ENCODE measurements at regions not wholly inside any gene's neighbourhood (a gene's known extent, or its start where the extent isn't known, plus 50 kb on each side); places are given as distances from the start of the nearest gene placed in this dataset.

GRCh38 chr9:73813546-73813945 lies 661.9 kb downstream of the ANXA1 start:
- Histone ChIP-seq H3K79me2 (ENCODE audit: insufficient read depth, low read length) (no peaks in the 10 kb centered on the region), H3K36me3 (ENCODE audit: insufficient read depth, low read length) (no peaks in the 10 kb centered on the region), H4K20me1 (ENCODE audit: insufficient read depth, low read length) (no peaks in the 10 kb centered on the region), H3K9ac (ENCODE audit: low read depth, low read length) (no peak overlapping the region), H2AFZ (ENCODE audit: low read depth, low read length) (no peak overlapping the region), H3K9me3 (ENCODE audit: insufficient read depth, low read length, severe bottlenecking) (no peaks in the 10 kb centered on the region), H3K27ac (ENCODE audit: low read length) (no peak overlapping the region), H3K27me3 (ENCODE audit: insufficient read depth, low read length, poor library complexity) (no peaks in the 10 kb centered on the region), H3K4me2 (ENCODE audit: insufficient read depth, low read length) (no peak overlapping the region), H3K4me3 (ENCODE audit: low read depth in 1 of 2, low read length in 2 of 2) (no peak overlapping the region), H3K4me1 (ENCODE audit: insufficient read depth, low read length) (no peaks in the 10 kb centered on the region)
- DNase-seq: no peak
- no peak for TF ChIP-seq EZH2 (IDR thresholded peaks at IDR 0.05; ENCODE audit: borderline replicate concordance, low read depth, low read length, severe bottlenecking)
- no peak for TF ChIP-seq CTCF (IDR thresholded peaks at IDR 0.05; ENCODE audit: borderline replicate concordance, extremely low read depth, low read length, poor library complexity, severe bottlenecking)
- ATAC-seq (ENCODE audit: insufficient read depth, low read depth): no peak

DNA sequence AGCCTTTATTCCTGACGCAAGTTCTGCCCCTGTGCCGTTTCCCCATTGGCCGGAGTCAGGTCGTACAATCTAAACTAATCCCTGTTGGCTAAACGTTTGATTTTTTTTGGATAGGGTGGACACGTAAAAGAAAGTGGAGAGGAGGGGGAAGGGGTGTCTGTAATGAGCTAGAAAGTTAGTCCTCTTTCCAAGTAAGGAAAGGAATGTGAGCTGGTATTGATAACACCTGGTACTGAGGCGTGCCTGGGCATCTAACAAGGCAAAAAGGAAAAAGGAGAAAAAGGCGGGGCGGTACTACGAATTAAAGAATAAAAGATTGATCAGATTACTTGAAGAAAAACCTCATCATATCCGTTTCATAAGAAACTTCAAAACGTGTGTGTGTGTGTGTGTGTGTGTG lies 665.2 kb downstream of the ANXA1 start:
- Histone ChIP-seq H3K9me3 (ENCODE audit: insufficient read depth, low read length, severe bottlenecking) (no peaks in the 10 kb centered on the region), H3K4me1 (ENCODE audit: insufficient read depth, low read length) (0 out of 2 replicates have a peak, but pooled peaks cover 4% of the 10 kb centered on the region), H3K4me3 (ENCODE audit: low read depth in 1 of 2, low read length in 2 of 2) (no peak overlapping the region), H3K27me3 (ENCODE audit: insufficient read depth, low read length, poor library complexity) (no peaks in the 10 kb centered on the region), H3K4me2 (ENCODE audit: insufficient read depth, low read length) (no peak overlapping the region), H3K9ac (ENCODE audit: low read depth, low read length) (no peak overlapping the region), H3K36me3 (ENCODE audit: insufficient read depth, low read length) (no peaks in the 10 kb centered on the region), H4K20me1 (ENCODE audit: insufficient read depth, low read length) (no peaks in the 10 kb centered on the region), H2AFZ (ENCODE audit: low read depth, low read length) (no peak overlapping the region), H3K79me2 (ENCODE audit: insufficient read depth, low read length) (no peaks in the 10 kb centered on the region), H3K27ac (ENCODE audit: low read length) (no peak overlapping the region)
- ATAC-seq (ENCODE audit: insufficient read depth, low read depth): no peak
- TF ChIP-seq EZH2 (IDR thresholded peaks at IDR 0.05; ENCODE audit: borderline replicate concordance, low read depth, low read length, severe bottlenecking): no peak
- DNase-seq: no peak

DNA sequence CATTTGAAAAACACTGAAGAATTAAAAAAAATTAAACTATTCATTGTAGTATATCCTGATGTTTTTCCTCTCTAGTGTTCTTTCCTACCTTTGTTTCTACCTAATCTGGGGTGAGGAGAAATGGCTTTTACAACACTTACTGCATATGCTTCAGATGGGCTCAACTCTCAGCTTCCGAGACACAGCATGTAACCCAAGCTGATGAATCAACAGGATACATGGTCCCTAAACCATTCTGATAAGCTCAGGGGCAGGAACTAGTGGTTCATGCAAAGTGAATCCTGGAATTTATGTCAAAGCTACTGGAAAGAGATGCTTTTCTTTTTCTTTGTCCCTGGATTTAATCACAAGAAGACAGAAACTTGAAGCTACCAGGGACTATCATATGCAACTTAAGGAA lies 672.5 kb upstream of the RORB start:
- no peak overlapping the region for H3K27ac ChIP-seq (ENCODE audit: low read length)
- no peak overlapping the region for H2AFZ ChIP-seq (ENCODE audit: low read depth, low read length)
- no peak overlapping the region for H3K4me2 ChIP-seq (ENCODE audit: insufficient read depth, low read length)
- no peaks in the 10 kb centered on the region for H3K9me3 ChIP-seq (ENCODE audit: insufficient read depth, low read length, severe bottlenecking)
- TF ChIP-seq CTCF (IDR thresholded peaks at IDR 0.05; ENCODE audit: borderline replicate concordance, extremely low read depth, low read length, poor library complexity, severe bottlenecking) (no peak), EZH2 (IDR thresholded peaks at IDR 0.05; ENCODE audit: borderline replicate concordance, low read depth, low read length, severe bottlenecking) (no peak)
- H3K9ac ChIP-seq (ENCODE audit: low read depth, low read length): no peak overlapping the region
- H3K4me3 ChIP-seq (ENCODE audit: low read depth in 1 of 2, low read length in 2 of 2): no peak overlapping the region
- DNase-seq: no peak
- H3K79me2 ChIP-seq (ENCODE audit: insufficient read depth, low read length): no peaks in the 10 kb centered on the region
- ATAC-seq (ENCODE audit: insufficient read depth, low read depth): no peak
- H4K20me1 ChIP-seq (ENCODE audit: insufficient read depth, low read length): no peaks in the 10 kb centered on the region
- 0 out of 2 replicates have a peak, but pooled peaks cover 4% of the 10 kb centered on the region for H3K4me1 ChIP-seq (ENCODE audit: insufficient read depth, low read length)
- H3K27me3 ChIP-seq (ENCODE audit: insufficient read depth, low read length, poor library complexity): no peaks in the 10 kb centered on the region
- H3K36me3 ChIP-seq (ENCODE audit: insufficient read depth, low read length): no peaks in the 10 kb centered on the region

DNA sequence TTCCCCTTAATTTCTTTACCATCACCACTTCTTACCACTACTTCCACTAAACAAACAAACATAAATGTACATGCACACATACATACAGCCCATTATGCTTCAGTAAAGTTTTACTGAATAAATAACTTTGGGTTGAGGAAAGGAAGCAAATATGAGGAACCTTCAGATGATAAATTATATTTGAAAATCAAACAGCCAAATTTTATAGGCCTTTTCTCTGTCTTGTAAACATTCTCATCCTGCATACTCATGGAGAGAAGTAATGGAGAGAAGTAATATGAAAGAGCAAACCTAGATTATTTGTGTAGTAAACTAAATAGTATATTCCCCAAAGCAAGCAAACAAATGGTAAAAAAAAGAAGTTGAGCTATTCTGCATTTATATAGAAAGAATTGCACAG lies 658.3 kb upstream of the RORB start:
- DNase-seq: no peak
- no peak for ATAC-seq (ENCODE audit: insufficient read depth, low read depth)

More for the DNA sequence above, 658.3 kb upstream of the RORB start:
- Histone ChIP-seq H3K9ac (ENCODE audit: low read depth, low read length) (no peak overlapping the region), H2AFZ (ENCODE audit: low read depth, low read length) (no peak overlapping the region), H3K79me2 (ENCODE audit: insufficient read depth, low read length) (no peaks in the 10 kb centered on the region), H3K27me3 (ENCODE audit: insufficient read depth, low read length, poor library complexity) (no peaks in the 10 kb centered on the region), H3K4me1 (ENCODE audit: insufficient read depth, low read length) (no peaks in the 10 kb centered on the region), H3K9me3 (ENCODE audit: insufficient read depth, low read length, severe bottlenecking) (no peaks in the 10 kb centered on the region), H3K4me2 (ENCODE audit: insufficient read depth, low read length) (no peak overlapping the region), H4K20me1 (ENCODE audit: insufficient read depth, low read length) (no peaks in the 10 kb centered on the region), H3K4me3 (ENCODE audit: low read depth in 1 of 2, low read length in 2 of 2) (no peak overlapping the region), H3K36me3 (ENCODE audit: insufficient read depth, low read length) (no peaks in the 10 kb centered on the region), H3K27ac (ENCODE audit: low read length) (no peak overlapping the region)
- no peak for TF ChIP-seq EZH2 (IDR thresholded peaks at IDR 0.05; ENCODE audit: borderline replicate concordance, low read depth, low read length, severe bottlenecking)
- no peak for TF ChIP-seq CTCF (IDR thresholded peaks at IDR 0.05; ENCODE audit: borderline replicate concordance, extremely low read depth, low read length, poor library complexity, severe bottlenecking)
